H1 (cell line): ENCODE measurements at regions not wholly inside any gene's neighbourhood (a gene's known extent, or its start where the extent isn't known, plus 50 kb on each side); places are given as distances from the start of the nearest gene placed in this dataset.

Experiments used
- CTCF ChIA-PET: fragments of 300-600 bp; sonication (Branson Sonifier 250); formaldehyde crosslinking; loops from one replicate; lab custom pipeline; 2021; ENCODE audit not compliant: partially characterized antibody; lab: Charles Lee
- POLR2A ChIA-PET: fragments of 300-600 bp; sonication (Branson Sonifier 250); formaldehyde crosslinking; loops from one replicate; lab custom pipeline; 2021; ENCODE audit warnings: inconsistent platforms; ENCODE audit not compliant: partially characterized antibody; lab: Charles Lee
- DNase-seq, 2 experiments: peaks; one replicate each; pipeline versions ENCODE4 v3.0.0 to v3.0.0-alpha.2; 2010 to 2022; ENCODE audit warnings: low spot score in 2 of 2, low read depth in 1 of 2, mixed read lengths in 1 of 2
- FAIRE-seq: peaks from 2 replicates; lab custom pipeline; 2011; peaks lifted over from hg19 to GRCh38; lab: Jason Lieb, UNC
- H2AFZ ChIP-seq: 2 replicates; pipeline ENCODE4 v1.8.1; 2012; ENCODE audit warnings: low read length, inconsistent platforms
- H2AK5ac ChIP-seq: 2 replicates; pipeline ENCODE4 v1.6.1; 2013; ENCODE audit warnings: low read depth, low read length
- H2BK120ac ChIP-seq: replicated peaks from 2 replicates; pipeline ENCODE3; 2013; ENCODE audit warnings: low read depth, low read length, inconsistent platforms
- H2BK12ac ChIP-seq: 2 replicates; pipeline ENCODE4 v1.6.1; 2013; ENCODE audit warnings: low read depth, low read length
- H2BK15ac ChIP-seq: 2 replicates; pipeline ENCODE4 v1.6.1; 2013; ENCODE audit warnings: low read length
- H2BK20ac ChIP-seq: 2 replicates; pipeline ENCODE4 v1.6.1; 2013; ENCODE audit warnings: low read length
- H2BK5ac ChIP-seq: 2 replicates; pipeline ENCODE4 v1.6.1; 2013; ENCODE audit warnings: low read depth, low read length
- H3K14ac ChIP-seq: 2 replicates; pipeline ENCODE4 v1.6.1; 2013; ENCODE audit warnings: inconsistent platforms; ENCODE audit not compliant: insufficient read length
- H3K18ac ChIP-seq: 2 replicates; pipeline ENCODE4 v1.6.1; 2013; ENCODE audit warnings: low read length; ENCODE audit errors: extremely low read depth
- H3K23ac ChIP-seq: 2 replicates; pipeline ENCODE4 v1.6.1; 2013; ENCODE audit warnings: inconsistent platforms; ENCODE audit not compliant: insufficient read length
- H3K23me2 ChIP-seq: 2 replicates; pipeline ENCODE4 v1.6.1; 2013; ENCODE audit warnings: low read depth, low read length
- H3K27ac ChIP-seq: 2 replicates; pipeline ENCODE4 v1.6.1; 2011; ENCODE audit warnings: low read depth, low read length, inconsistent platforms
- H3K27me3 ChIP-seq, 4 experiments: replicated peaks in 1 of 4; 1 replicate in 1 of 4; 2 replicates in 3 of 4; pipeline versions ENCODE4 v1.6.1 to v1.8.1; 2011 to 2013; ENCODE audit warnings: low read length in 3 of 4, mild to moderate bottlenecking in 3 of 4, inconsistent platforms in 2 of 4, mixed read lengths in 2 of 4, moderate library complexity in 1 of 4; ENCODE audit not compliant: control insufficient read depth in 3 of 4, insufficient read depth in 3 of 4; ENCODE audit errors: extremely low read depth in 1 of 4
- H3K36me3 ChIP-seq, 4 experiments: 2 replicates each; pipeline versions ENCODE4 v1.6.1 to v1.8.1; 2011 to 2013; ENCODE audit warnings: mild to moderate bottlenecking in 4 of 4, low read length in 3 of 4, moderate library complexity in 2 of 4, control low read depth in 1 of 4, inconsistent platforms in 1 of 4; ENCODE audit not compliant: insufficient read depth in 4 of 4, control insufficient read depth in 2 of 4
- H3K4ac ChIP-seq: replicated peaks from 2 replicates; pipeline ENCODE3; 2013; ENCODE audit warnings: low read length, low read depth, mixed read lengths, inconsistent platforms; ENCODE audit not compliant: insufficient read length
- H3K4me1 ChIP-seq, 4 experiments: replicated peaks in 1 of 4; 1 replicate in 1 of 4; 2 replicates in 3 of 4; pipeline versions ENCODE4 v1.6.1 to v1.8.1; 2011 to 2013; ENCODE audit warnings: low read length in 3 of 4, inconsistent platforms in 2 of 4, mixed read lengths in 1 of 4; ENCODE audit not compliant: insufficient read depth in 4 of 4, control insufficient read depth in 3 of 4
- H3K4me2 ChIP-seq, 2 experiments: 2 replicates each; pipeline versions ENCODE4 v1.6.1 to v1.8.1; 2011 to 2013; ENCODE audit warnings: low read depth in 2 of 2, low read length in 2 of 2, control low read depth in 1 of 2, inconsistent platforms in 1 of 2, mild to moderate bottlenecking in 1 of 2; ENCODE audit not compliant: insufficient read depth in 1 of 2
- H3K4me3 ChIP-seq, 4 experiments: fragments of 200-600, 300-600 bp in 1 of 4; sonication (generic), shearing (Covaris generic), sonication (Bioruptor Twin) in 1 of 4; 2 replicates each; pipeline versions ENCODE4 v1.5.1 to v1.8.1; 2011 to 2016; ENCODE audit warnings: low read length in 4 of 4, low read depth in 3 of 4, control low read depth in 2 of 4, inconsistent platforms in 2 of 4, mild to moderate bottlenecking in 2 of 4, mixed read lengths in 1 of 4, moderate library complexity in 1 of 4; ENCODE audit not compliant: insufficient read depth in 2 of 4; ENCODE audit errors: extremely low read depth in 1 of 4
- H3K56ac ChIP-seq: replicated peaks from 2 replicates; pipeline ENCODE3; 2013; ENCODE audit warnings: low read depth, mild to moderate bottlenecking, mixed read lengths, low read length, inconsistent platforms; ENCODE audit not compliant: insufficient read length
- H3K79me1 ChIP-seq: 2 replicates; pipeline ENCODE4 v1.6.1; 2013; ENCODE audit warnings: low read depth, low read length, control low read depth
- H3K79me2 ChIP-seq, 2 experiments: 2 replicates each; pipeline versions ENCODE4 v1.6.1 to v1.8.1; 2012 to 2013; ENCODE audit warnings: low read length in 2 of 2, mild to moderate bottlenecking in 2 of 2, inconsistent platforms in 1 of 2; ENCODE audit not compliant: insufficient read depth in 2 of 2, control insufficient read depth in 1 of 2
- H3K9ac ChIP-seq, 4 experiments: replicated peaks in 1 of 4; 1 replicate in 1 of 4; 2 replicates in 3 of 4; pipeline versions ENCODE4 v1.6.1 to v1.8.1; 2011 to 2013; ENCODE audit warnings: low read depth in 3 of 4, low read length in 3 of 4, control low read depth in 2 of 4, mild to moderate bottlenecking in 2 of 4, moderate library complexity in 2 of 4, inconsistent platforms in 1 of 4; ENCODE audit errors: extremely low read depth in 1 of 4
- H3K9me3 ChIP-seq, 2 experiments: 2 replicates each; pipeline versions ENCODE4 v1.6.1 to v1.8.1; 2012 to 2013; ENCODE audit warnings: mild to moderate bottlenecking in 2 of 2, moderate library complexity in 2 of 2, control low read depth in 1 of 2, inconsistent platforms in 1 of 2, low read depth in 1 of 2, low read length in 1 of 2, mixed read lengths in 1 of 2; ENCODE audit not compliant: insufficient read depth in 2 of 2
- H4K20me1 ChIP-seq, 2 experiments: replicated peaks in 1 of 2; 2 replicates each; pipeline versions ENCODE3 to v1.8.1; 2011 to 2013; ENCODE audit warnings: inconsistent platforms in 2 of 2, low read length in 2 of 2, mild to moderate bottlenecking in 1 of 2; ENCODE audit not compliant: insufficient read depth in 2 of 2, control insufficient read depth in 1 of 2
- H4K5ac ChIP-seq: 2 replicates; pipeline ENCODE4 v1.6.1; 2013; ENCODE audit warnings: low read length, low read depth, mixed read lengths, inconsistent platforms; ENCODE audit not compliant: insufficient read length
- H4K8ac ChIP-seq: 2 replicates; pipeline ENCODE4 v1.8.0; 2013; ENCODE audit warnings: mild to moderate bottlenecking, moderate library complexity, low read length, inconsistent platforms; ENCODE audit not compliant: insufficient read depth; ENCODE audit errors: extremely low read depth
- H4K91ac ChIP-seq: replicated peaks from 2 replicates; pipeline ENCODE3; 2013; ENCODE audit warnings: low read length, mixed read lengths, inconsistent platforms; ENCODE audit not compliant: insufficient read length
- CEBPB ChIP-seq: IDR thresholded peaks from 2 replicates; pipeline ENCODE4 v1.6.1; 2012; ENCODE audit warnings: low read depth, low read length
- EZH2 ChIP-seq: fragments of 200-600 bp; sonication (generic); IDR thresholded peaks from 2 replicates; pipeline ENCODE4 v1.7.1; 2012; ENCODE audit warnings: low read depth, mild to moderate bottlenecking, moderate library complexity, low read length, inconsistent platforms; ENCODE audit not compliant: severe bottlenecking
- RFX5 ChIP-seq: IDR thresholded peaks from 2 replicates; pipeline ENCODE4 v1.6.1; 2011; ENCODE audit warnings: low read depth, low read length, improper control_type of control experiment, borderline replicate concordance
- SUZ12 ChIP-seq: fragments of 200-600 bp; sonication (generic); IDR thresholded peaks from 2 replicates; pipeline ENCODE4 v1.6.1; 2012; ENCODE audit warnings: mild to moderate bottlenecking, inconsistent platforms, low read length, moderate library complexity, mixed read lengths
- TCF12 ChIP-seq: IDR thresholded peaks from 2 replicates; pipeline ENCODE4 v1.6.1; 2011; ENCODE audit warnings: low read depth, mild to moderate bottlenecking, low read length
- YY1 ChIP-seq: IDR thresholded peaks from 2 replicates; pipeline ENCODE4 v1.6.1; 2011; ENCODE audit warnings: low read depth, mild to moderate bottlenecking, low read length
- WGBS, 2 experiments: shearing (Covaris generic) in 1 of 2; methylation state at CpG; one replicate each; pipeline versions ENCODE4 v1.1.6 to v1.1.7; 2013 to 2015; ENCODE audit warnings: low lambda C conversion rate in 2 of 2, mixed read lengths in 2 of 2, inconsistent platforms in 1 of 2, low coverage in 1 of 2, missing lambda C conversion rate in 1 of 2; ENCODE audit not compliant: insufficient replicate concordance in 2 of 2, insufficient coverage in 1 of 2, insufficient read length in 1 of 2; ENCODE audit errors: extremely low coverage in 1 of 2, missing lambda C conversion rate in 1 of 2; 5-methylcytosine and 5-hydroxymethylcytosine counted together
- TF ChIP-seq, protein P1 (sequence below), 3 experiments: IDR thresholded peaks; 1 replicate in 2 of 3; 2 replicates in 1 of 3; pipeline versions ENCODE4 v1.5.1 to v1.6.1; 2011; ENCODE audit warnings: low read length in 3 of 3, mild to moderate bottlenecking in 3 of 3, inconsistent platforms in 2 of 3, low read depth in 1 of 3, moderate library complexity in 1 of 3; ENCODE audit not compliant: insufficient read depth in 1 of 3; ENCODE audit errors: control extremely low read depth in 1 of 3

DNA sequence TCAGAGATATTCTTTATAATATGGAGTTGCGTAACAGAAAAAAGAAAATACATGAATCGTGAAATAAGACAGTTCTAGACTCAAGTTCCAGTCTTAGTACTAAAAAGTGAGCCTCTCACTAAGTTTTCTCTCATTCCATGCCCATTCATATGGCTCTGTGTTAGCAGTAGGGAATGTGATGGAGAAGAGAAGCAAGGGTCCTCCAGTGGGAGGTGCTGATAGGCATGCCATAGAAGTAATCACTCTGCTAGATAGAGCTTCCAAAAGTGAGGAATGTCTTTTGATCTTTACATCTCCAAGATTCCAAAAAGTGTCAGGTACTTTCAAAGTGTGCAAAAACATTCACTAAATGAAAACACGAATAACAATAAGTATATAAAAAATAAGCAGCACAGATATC is 678.4 kb downstream of the DCDC2C start:
- Histone ChIP-seq H3K79me1 (no peaks in the 10 kb centered on the region), H3K56ac (no peak overlapping the region), H3K18ac (no peak overlapping the region; the same call in 1 of the 2 replicates), H3K4me2 (no peak overlapping the region), H2BK12ac (no peak overlapping the region), H3K4me1 (peaks cover 0 to 7% (median 6%) of the 10 kb centered on the region in 4 experiments; a peak in 3 of 7 replicates), H3K36me3 (no peaks in the 10 kb centered on the region; a peak in 2 of 8 replicates), H4K91ac (no peak overlapping the region), H2BK120ac (no peak overlapping the region), H3K23ac (no peak overlapping the region), H3K9ac (no peak overlapping the region), H2AFZ (no peak overlapping the region), H3K4ac (no peak overlapping the region), H3K23me2 (no peaks in the 10 kb centered on the region), H2BK5ac (0 out of 2 replicates have a peak overlapping the region, but pooled peaks have one; percentile 18), H4K5ac (peak overlapping the region; percentile 88), H2BK20ac (no peak overlapping the region), H3K79me2 (no peaks in the 10 kb centered on the region), H3K4me3 (peak overlapping the region in 1 of 4 experiments; percentile 35; a peak in 1 of 8 replicates), H3K9me3 (peaks cover 4 to 8% of the 10 kb centered on the region in 2 experiments; a peak in 1 of 4 replicates), H3K14ac (no peak overlapping the region), H4K8ac (no peak overlapping the region), H3K27me3 (no peaks in the 10 kb centered on the region), H2BK15ac (no peak overlapping the region), H4K20me1 (no peaks in the 10 kb centered on the region), H3K27ac (no peak overlapping the region; the same call in 1 of the 2 replicates), H2AK5ac (no peak overlapping the region)
- POLR2A ChIA-PET = no interaction called here
- DNase-seq (no peak), FAIRE-seq (no peak)
- WGBS, 2 experiments = 60% methylated on average over 3 of the region's 3 CpGs; no CpG with 5 or more reads in 1 of the 2 experiments
- TF ChIP-seq RFX5 = no peak
- no peak for TF ChIP-seq YY1
- no peak for TF ChIP-seq SUZ12
- TF ChIP-seq EZH2 = no peak
- TF ChIP-seq CEBPB = no peak
- TF ChIP-seq, protein P1, sequence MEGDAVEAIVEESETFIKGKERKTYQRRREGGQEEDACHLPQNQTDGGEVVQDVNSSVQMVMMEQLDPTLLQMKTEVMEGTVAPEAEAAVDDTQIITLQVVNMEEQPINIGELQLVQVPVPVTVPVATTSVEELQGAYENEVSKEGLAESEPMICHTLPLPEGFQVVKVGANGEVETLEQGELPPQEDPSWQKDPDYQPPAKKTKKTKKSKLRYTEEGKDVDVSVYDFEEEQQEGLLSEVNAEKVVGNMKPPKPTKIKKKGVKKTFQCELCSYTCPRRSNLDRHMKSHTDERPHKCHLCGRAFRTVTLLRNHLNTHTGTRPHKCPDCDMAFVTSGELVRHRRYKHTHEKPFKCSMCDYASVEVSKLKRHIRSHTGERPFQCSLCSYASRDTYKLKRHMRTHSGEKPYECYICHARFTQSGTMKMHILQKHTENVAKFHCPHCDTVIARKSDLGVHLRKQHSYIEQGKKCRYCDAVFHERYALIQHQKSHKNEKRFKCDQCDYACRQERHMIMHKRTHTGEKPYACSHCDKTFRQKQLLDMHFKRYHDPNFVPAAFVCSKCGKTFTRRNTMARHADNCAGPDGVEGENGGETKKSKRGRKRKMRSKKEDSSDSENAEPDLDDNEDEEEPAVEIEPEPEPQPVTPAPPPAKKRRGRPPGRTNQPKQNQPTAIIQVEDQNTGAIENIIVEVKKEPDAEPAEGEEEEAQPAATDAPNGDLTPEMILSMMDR (IDR thresholded peaks at IDR 0.05; ENCODE audit: control extremely low read depth in 1 of 3, insufficient read depth in 1 of 3, low read depth in 1 of 3, low read length in 3 of 3) = peak in 1 of 3 experiments; percentile 27; a peak in 1 of 4 replicates
- TF ChIP-seq TCF12 = no peak
- CTCF ChIA-PET = interaction anchor here (1.0 to 2.1 kb wide), 3 partner anchors 9 to 327 kb away, joined by 3 to 6 read pairs (median 4); no protein-coding TSS in a partner anchor
